Sigmoid colon (tissue), 6 donors: ENCODE measurements at regions not wholly inside any gene's neighbourhood (a gene's known extent, or its start where the extent isn't known, plus 50 kb on each side); places are given as distances from the start of the nearest gene placed in this dataset.

ENCODE experiments used
- DNase-seq: peaks from one replicate; pipeline ENCODE4 v3.0.0-alpha.2; 2019
- H3K27ac ChIP-seq, 4 donors: fragments of 200-600 bp; sonication (generic); one replicate each; pipeline ENCODE4 v1.5.1; 2016 to 2019; ENCODE audit warnings: mild to moderate bottlenecking in 1 of 4
- H3K27me3 ChIP-seq, 3 donors: fragments of 200-600 bp; sonication (generic); one replicate each; pipeline ENCODE4 v1.5.1; 2019; ENCODE audit warnings: mild to moderate bottlenecking in 1 of 3
- H3K36me3 ChIP-seq, 4 donors: fragments of 200-600 bp; sonication (generic); one replicate each; pipeline ENCODE4 v1.5.1; 2016 to 2019
- H3K4me1 ChIP-seq, 4 donors: fragments of 200-600 bp; sonication (generic); one replicate each; pipeline ENCODE4 v1.5.1; 2017 to 2019
- H3K4me3 ChIP-seq, 4 donors: fragments of 200-600 bp; sonication (generic); one replicate each; pipeline ENCODE4 v1.5.1; 2017 to 2019; ENCODE audit warnings: mild to moderate bottlenecking in 2 of 4, moderate library complexity in 1 of 4
- H3K9me3 ChIP-seq, 4 donors: fragments of 200-600 bp in 3 of 4; sonication (generic) in 3 of 4; one replicate each; pipeline versions ENCODE4 v1.5.1 to v1.6.1; 2013 to 2019
- EP300 ChIP-seq, 4 donors: sonication (generic); formaldehyde crosslinking; IDR thresholded peaks; one replicate each; pipeline ENCODE4 v1.6.1; 2017; ENCODE audit warnings: antibody characterized with exemption in 4 of 4
- POLR2A ChIP-seq, 2 donors: fragments of 450-650 bp; IDR thresholded peaks; one replicate each; pipeline ENCODE4 v1.6.1; 2016; ENCODE audit warnings: antibody characterized with exemption in 2 of 2, mild to moderate bottlenecking in 2 of 2, moderate library complexity in 2 of 2
- POLR2AphosphoS5 ChIP-seq, 4 donors: sonication (generic); formaldehyde crosslinking; IDR thresholded peaks; one replicate each; pipeline ENCODE4 v1.6.1; 2017; ENCODE audit warnings: antibody characterized with exemption in 4 of 4
- WGBS, 2 donors: extraction: QIAGEN DNeasy Blood & Tissue Kit; methylation state at CpG; one replicate each; pipeline ENCODE4 v1.1.7; 2013; 5-methylcytosine and 5-hydroxymethylcytosine counted together
- intact Hi-C: fragments of 100-400 bp; cut with DNase I; formaldehyde crosslinking; loops from one replicate; pipeline ENCODE4 v1.15.1; 2023
- TF ChIP-seq, protein P1 (sequence below), 4 experiments: fragments of 450-650 bp in 3 of 4; fragments of 200-600 bp in 1 of 4; IDR thresholded peaks; one replicate each; pipeline ENCODE4 v1.5.1; 2016 to 2019; ENCODE audit warnings: antibody characterized with exemption in 4 of 4, mild to moderate bottlenecking in 3 of 4, moderate library complexity in 2 of 4
- donor health status: healthy with polysubstance abuse.
- donor health status: healthy.

DNA sequence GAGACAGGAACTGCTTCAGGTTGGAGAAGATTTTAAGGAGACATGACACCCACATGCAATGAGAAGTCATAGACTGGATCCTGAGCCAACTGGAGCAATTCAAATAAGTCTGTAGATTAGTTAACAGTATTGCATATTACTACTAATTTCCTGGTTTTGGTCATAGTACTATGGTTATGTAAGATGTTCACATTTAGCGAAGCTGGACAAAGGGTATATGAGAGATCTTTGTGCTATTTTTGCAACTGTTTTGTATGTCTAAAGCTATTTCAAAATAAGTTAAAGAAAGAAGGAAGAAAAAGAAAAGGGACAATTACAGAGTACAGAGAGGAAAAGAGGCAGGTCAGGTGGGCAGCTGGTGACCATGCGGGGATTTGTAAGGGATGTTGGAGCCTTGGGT, 116.5 kb upstream of the SVIL start:
- no peak for DNase-seq
- WGBS, 2 donors, result 95 to 98% methylated on average over 2 of the region's 2 CpGs
- H3K9me3 ChIP-seq, result no peaks in the 10 kb centered on the region
- peaks cover 0 to 10% (median 5%) of the 10 kb centered on the region in 4 donors for H3K4me1 ChIP-seq
- no peak overlapping the region for H3K4me3 ChIP-seq
- no peak overlapping the region for H3K27ac ChIP-seq
- no peaks in the 10 kb centered on the region for H3K36me3 ChIP-seq
- H3K27me3 ChIP-seq, result no peaks in the 10 kb centered on the region
- TF ChIP-seq, protein P1, sequence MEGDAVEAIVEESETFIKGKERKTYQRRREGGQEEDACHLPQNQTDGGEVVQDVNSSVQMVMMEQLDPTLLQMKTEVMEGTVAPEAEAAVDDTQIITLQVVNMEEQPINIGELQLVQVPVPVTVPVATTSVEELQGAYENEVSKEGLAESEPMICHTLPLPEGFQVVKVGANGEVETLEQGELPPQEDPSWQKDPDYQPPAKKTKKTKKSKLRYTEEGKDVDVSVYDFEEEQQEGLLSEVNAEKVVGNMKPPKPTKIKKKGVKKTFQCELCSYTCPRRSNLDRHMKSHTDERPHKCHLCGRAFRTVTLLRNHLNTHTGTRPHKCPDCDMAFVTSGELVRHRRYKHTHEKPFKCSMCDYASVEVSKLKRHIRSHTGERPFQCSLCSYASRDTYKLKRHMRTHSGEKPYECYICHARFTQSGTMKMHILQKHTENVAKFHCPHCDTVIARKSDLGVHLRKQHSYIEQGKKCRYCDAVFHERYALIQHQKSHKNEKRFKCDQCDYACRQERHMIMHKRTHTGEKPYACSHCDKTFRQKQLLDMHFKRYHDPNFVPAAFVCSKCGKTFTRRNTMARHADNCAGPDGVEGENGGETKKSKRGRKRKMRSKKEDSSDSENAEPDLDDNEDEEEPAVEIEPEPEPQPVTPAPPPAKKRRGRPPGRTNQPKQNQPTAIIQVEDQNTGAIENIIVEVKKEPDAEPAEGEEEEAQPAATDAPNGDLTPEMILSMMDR (IDR thresholded peaks at IDR 0.05), result no peak
- TF ChIP-seq EP300 (IDR thresholded peaks at IDR 0.05), result no peak
- TF ChIP-seq POLR2AphosphoS5 (IDR thresholded peaks at IDR 0.05), result no peak
- TF ChIP-seq POLR2A (IDR thresholded peaks at IDR 0.05), result no peak
- intact Hi-C loops, result no loop called here

DNA sequence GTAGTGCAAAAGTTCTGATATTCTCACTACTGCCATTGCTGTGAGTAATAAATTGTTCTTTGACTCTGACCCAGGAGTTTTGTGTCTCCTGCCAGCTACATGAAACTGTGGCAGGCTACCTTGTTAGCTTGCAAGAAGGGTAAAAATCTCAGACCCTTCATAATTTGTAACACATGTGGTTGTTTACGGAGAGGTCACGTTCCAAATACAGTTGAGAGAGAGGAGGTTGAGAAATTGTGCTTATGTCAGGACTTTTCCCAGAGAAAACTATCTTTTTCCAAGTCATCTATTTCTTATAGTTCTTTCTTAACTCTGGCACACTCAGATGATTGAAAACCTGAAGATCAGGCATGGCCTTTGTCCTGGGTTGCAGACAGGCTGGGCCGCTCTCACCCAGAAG, 114.4 kb upstream of the SVIL start:
- H3K27ac ChIP-seq, result no peak overlapping the region
- H3K4me1 ChIP-seq, result peaks cover 0 to 19% (median 8%) of the 10 kb centered on the region in 4 donors
- intact Hi-C loops, result no loop called here
- H3K4me3 ChIP-seq, result no peak overlapping the region
- no peaks in the 10 kb centered on the region for H3K27me3 ChIP-seq
- DNase-seq, result no peak
- H3K36me3 ChIP-seq, result no peaks in the 10 kb centered on the region
- H3K9me3 ChIP-seq, result no peaks in the 10 kb centered on the region
- WGBS, 2 donors, result 92 to 95% methylated on average over 3 of the region's 3 CpGs
- TF ChIP-seq, protein P1 (IDR thresholded peaks at IDR 0.05), result no peak
- TF ChIP-seq POLR2A (IDR thresholded peaks at IDR 0.05), result no peak
- no peak for TF ChIP-seq EP300 (IDR thresholded peaks at IDR 0.05)

DNA sequence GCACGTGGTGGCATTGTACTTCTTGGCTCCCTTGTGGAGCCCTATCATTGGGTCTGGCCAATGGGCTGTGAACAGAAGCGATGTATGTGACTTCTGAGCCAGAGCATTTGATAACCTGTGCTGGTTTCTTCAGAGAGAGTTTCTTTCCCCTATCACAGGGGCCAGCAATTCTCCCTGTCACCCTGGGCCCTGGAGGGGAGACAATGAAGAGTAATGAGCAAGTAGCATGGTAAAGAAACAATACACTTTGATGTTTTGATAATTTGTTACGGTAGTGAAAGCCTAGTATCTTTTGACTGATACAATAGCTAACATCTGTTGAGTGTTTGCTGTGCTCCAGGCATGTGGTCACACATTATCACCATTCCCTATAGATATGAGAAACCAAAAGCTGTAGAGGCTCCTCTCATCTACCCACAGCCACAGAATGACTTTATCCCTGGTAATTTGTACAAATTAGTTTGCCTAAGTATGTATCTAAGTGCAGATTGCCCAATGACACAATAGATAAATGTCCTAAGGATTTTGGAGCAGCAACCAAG, 113.4 kb upstream of the SVIL start:
- intact Hi-C loops, result no loop called here
- Histone ChIP-seq H3K27me3 (no peaks in the 10 kb centered on the region), H3K9me3 (no peaks in the 10 kb centered on the region), H3K27ac (no peak overlapping the region), H3K36me3 (no peaks in the 10 kb centered on the region), H3K4me1 (peaks cover 0 to 19% (median 8%) of the 10 kb centered on the region in 4 donors), H3K4me3 (no peak overlapping the region)
- no peak for DNase-seq
- TF ChIP-seq EP300 (IDR thresholded peaks at IDR 0.05), result no peak
- no peak for TF ChIP-seq POLR2AphosphoS5 (IDR thresholded peaks at IDR 0.05)
- TF ChIP-seq POLR2A (IDR thresholded peaks at IDR 0.05), result no peak
- TF ChIP-seq, protein P1 (IDR thresholded peaks at IDR 0.05), result no peak
- 91 to 94% methylated on average over 3 of the region's 3 CpGs for WGBS, 2 donors

DNA sequence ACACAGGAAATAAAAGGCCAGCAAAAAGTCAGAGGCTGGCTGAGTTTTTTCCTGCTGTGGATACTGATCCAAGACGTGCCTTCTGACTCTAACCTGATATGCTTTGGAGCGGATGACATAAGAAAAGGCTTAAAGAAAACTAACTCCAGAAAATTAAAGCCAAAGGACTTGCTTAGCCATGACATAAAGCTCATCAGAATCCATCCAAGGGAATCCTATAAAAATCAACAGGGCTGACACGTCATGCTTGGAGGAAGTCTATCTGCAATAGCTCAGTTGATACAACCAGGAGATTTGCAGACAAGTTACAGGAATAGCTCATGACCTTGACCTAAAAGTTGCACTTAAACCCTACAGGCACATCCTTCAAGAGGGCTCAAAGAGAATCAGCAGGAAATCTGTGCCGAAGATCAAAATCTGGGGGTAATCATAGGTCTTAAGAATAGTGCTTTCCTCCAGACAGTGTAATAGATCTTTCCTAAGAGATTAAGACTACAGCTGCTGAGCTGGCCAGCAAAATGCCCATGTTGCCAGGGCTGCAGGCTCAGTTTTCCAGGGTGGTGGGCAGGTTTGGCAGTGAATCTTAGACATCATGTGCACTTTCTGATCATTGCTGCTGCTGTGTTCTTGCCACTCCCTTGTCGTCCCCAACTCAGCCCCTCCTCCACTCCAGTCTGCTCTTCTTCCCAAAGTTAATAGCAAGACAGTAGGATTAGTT, 111.5 kb upstream of the SVIL start:
- intact Hi-C loops, result no loop called here
- Histone ChIP-seq H3K4me1 (peaks cover 0 to 29% (median 9%) of the 10 kb centered on the region in 4 donors), H3K4me3 (no peak overlapping the region), H3K36me3 (no peaks in the 10 kb centered on the region), H3K9me3 (no peaks in the 10 kb centered on the region), H3K27me3 (no peaks in the 10 kb centered on the region), H3K27ac (peak overlapping the region; percentile 35 to 76 (median 59))
- WGBS, 2 donors, result 73% methylated on average over 5 of the region's 5 CpGs
- TF ChIP-seq EP300 (IDR thresholded peaks at IDR 0.05) (no peak), POLR2AphosphoS5 (IDR thresholded peaks at IDR 0.05) (peak in 2 of 4 donors; percentile 40 to 49)
- peak; percentile 52 for DNase-seq

DNA sequence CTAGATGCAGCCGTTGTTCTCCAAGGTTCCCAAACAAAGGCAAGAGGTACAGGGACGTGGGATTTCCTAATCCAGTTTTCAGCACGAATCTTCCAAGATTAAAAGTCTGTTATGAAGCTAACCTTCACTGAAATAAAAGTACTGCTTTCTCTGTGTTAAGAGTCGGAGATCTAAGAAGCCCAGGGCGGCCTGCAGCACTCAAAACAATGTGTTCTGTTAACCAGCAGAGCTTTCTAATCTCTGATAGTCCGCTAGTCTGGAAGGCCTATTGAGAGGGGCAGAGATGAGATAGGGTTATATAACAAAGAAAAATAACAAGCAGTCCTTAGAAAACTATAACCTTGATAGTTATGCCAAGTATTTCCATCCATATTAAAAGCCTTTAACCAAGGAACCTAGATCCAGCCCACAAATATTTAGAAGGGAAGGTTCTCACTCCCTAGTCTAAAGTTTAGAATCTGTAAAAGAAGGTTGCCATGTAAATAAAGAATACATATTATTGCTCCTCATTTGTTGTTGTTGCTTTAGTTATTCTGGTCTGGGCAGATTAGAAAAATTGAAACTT, 106.3 kb upstream of the SVIL start:
- no peaks in the 10 kb centered on the region for H3K9me3 ChIP-seq
- DNase-seq, result no peak
- no peaks in the 10 kb centered on the region for H3K27me3 ChIP-seq
- peak overlapping the region; percentile 27 to 79 (median 48) for H3K27ac ChIP-seq
- intact Hi-C loops, result no loop called here
- 87 to 92% methylated on average over 6 of the region's 6 CpGs for WGBS, 2 donors
- H3K36me3 ChIP-seq, result no peaks in the 10 kb centered on the region
- H3K4me1 ChIP-seq, result peaks cover 0 to 35% (median 14%) of the 10 kb centered on the region in 4 donors
- TF ChIP-seq, protein P1 (IDR thresholded peaks at IDR 0.05), result no peak
- no peak for TF ChIP-seq POLR2A (IDR thresholded peaks at IDR 0.05)
- H3K4me3 ChIP-seq, result no peak overlapping the region
